Gastrocnemius medialis (tissue), 4 donors: ENCODE measurements at regions not wholly inside any gene's neighbourhood (a gene's known extent, or its start where the extent isn't known, plus 50 kb on each side); places are given as distances from the start of the nearest gene placed in this dataset.

Source experiments
- CTCF ChIP-seq, 5 experiments: fragments of 450-650 bp in 3 of 5; fragments of 200-600 bp in 2 of 5; sonication (generic) in 2 of 5; IDR thresholded peaks in 4 of 5; conservative IDR thresholded peaks in 1 of 5; 1 replicate in 4 of 5; 2 replicates in 1 of 5; pipeline ENCODE4 v1.5.1; 2016 to 2019; ENCODE audit warnings: antibody characterized with exemption in 5 of 5, mild to moderate bottlenecking in 3 of 5, moderate library complexity in 3 of 5
- POLR2A ChIP-seq, 2 donors: fragments of 450-650 bp; IDR thresholded peaks; one replicate each; pipeline ENCODE4 v1.6.1; 2017; ENCODE audit warnings: antibody characterized with exemption in 2 of 2, mild to moderate bottlenecking in 2 of 2, moderate library complexity in 2 of 2

DNA sequence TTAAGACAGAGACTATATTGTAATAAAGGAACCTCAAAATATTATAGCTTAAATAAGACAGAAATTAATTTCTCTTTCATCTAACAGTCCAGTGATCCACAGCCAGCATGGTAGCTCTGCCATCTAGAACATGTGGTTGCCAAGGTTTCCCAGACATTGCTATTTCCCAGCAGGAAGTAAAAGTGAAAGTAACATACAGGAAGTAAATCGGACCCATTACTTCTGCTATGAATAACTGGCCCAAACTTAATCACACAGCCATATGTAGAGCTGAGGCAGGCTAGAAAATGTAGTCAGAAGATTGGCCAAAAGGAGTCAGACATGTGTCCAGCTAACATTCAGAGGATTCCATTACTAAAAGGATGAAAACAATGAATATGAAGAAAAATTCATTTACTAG lies 71.0 kb downstream of the NOL4 start:
- TF ChIP-seq CTCF (IDR thresholded peaks at IDR 0.05 in 4 of 5, conservative IDR thresholded peaks at IDR 0.05 in 1 of 5) (no peak), POLR2A (IDR thresholded peaks at IDR 0.05) (no peak)
